ENCODE measurements at regions not wholly inside any gene's neighbourhood (a gene's known extent, or its start where the extent isn't known, plus 50 kb on each side); places are given as distances from the start of the nearest gene placed in this dataset.

- TF ChIP-seq FOXP2 (optimal IDR thresholded peaks at IDR 0.05; ENCODE audit: borderline replicate concordance, extremely low read depth, extremely low read length, insufficient read depth) (no peak), TAF1 (IDR thresholded peaks at IDR 0.05; ENCODE audit: borderline replicate concordance, insufficient read depth, low read length) (no peak), POLR2AphosphoS5 (IDR thresholded peaks at IDR 0.05; ENCODE audit: low read depth, low read length) (no peak), SIN3A (IDR thresholded peaks at IDR 0.05; ENCODE audit: borderline replicate concordance, insufficient read depth, low read length) (no peak)
- TF ChIP-seq, protein P1, sequence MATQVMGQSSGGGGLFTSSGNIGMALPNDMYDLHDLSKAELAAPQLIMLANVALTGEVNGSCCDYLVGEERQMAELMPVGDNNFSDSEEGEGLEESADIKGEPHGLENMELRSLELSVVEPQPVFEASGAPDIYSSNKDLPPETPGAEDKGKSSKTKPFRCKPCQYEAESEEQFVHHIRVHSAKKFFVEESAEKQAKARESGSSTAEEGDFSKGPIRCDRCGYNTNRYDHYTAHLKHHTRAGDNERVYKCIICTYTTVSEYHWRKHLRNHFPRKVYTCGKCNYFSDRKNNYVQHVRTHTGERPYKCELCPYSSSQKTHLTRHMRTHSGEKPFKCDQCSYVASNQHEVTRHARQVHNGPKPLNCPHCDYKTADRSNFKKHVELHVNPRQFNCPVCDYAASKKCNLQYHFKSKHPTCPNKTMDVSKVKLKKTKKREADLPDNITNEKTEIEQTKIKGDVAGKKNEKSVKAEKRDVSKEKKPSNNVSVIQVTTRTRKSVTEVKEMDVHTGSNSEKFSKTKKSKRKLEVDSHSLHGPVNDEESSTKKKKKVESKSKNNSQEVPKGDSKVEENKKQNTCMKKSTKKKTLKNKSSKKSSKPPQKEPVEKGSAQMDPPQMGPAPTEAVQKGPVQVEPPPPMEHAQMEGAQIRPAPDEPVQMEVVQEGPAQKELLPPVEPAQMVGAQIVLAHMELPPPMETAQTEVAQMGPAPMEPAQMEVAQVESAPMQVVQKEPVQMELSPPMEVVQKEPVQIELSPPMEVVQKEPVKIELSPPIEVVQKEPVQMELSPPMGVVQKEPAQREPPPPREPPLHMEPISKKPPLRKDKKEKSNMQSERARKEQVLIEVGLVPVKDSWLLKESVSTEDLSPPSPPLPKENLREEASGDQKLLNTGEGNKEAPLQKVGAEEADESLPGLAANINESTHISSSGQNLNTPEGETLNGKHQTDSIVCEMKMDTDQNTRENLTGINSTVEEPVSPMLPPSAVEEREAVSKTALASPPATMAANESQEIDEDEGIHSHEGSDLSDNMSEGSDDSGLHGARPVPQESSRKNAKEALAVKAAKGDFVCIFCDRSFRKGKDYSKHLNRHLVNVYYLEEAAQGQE (IDR thresholded peaks at IDR 0.05; ENCODE audit: insufficient read depth in 1 of 2, low read depth in 2 of 2, low read length in 2 of 2), result no peak
Measured at GRCh38 chr2:7986431-7986830, 695.4 kb upstream of the ID2 start.

DNA sequence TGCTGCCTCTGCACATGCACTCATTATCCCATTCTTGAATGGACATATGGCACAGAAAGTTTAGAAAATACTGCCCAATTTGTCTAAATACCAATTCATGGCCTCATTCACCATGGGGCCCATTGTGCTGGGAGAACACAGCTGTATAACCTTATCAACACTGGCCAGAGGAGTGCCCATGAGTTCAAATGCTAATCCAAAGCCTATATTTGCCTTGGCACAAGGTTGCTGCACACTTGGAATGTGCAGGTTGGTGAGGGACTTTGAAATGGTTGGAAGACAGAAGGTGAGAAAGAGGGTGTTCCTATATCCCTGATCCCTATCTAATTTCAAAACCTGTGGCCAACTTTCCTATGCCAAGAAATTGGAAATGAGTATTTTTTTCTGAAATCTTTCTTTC lies 693.9 kb upstream of the ID2 start:
- no peak for TF ChIP-seq FOXP2 (optimal IDR thresholded peaks at IDR 0.05; ENCODE audit: borderline replicate concordance, extremely low read depth, extremely low read length, insufficient read depth)
- no peak for TF ChIP-seq SIN3A (IDR thresholded peaks at IDR 0.05; ENCODE audit: borderline replicate concordance, insufficient read depth, low read length)
- no peak for TF ChIP-seq POLR2AphosphoS5 (IDR thresholded peaks at IDR 0.05; ENCODE audit: low read depth, low read length)
- TF ChIP-seq, protein P1 (IDR thresholded peaks at IDR 0.05; ENCODE audit: insufficient read depth in 1 of 2, low read depth in 2 of 2, low read length in 2 of 2), result no peak
- TF ChIP-seq TAF1 (IDR thresholded peaks at IDR 0.05; ENCODE audit: borderline replicate concordance, insufficient read depth, low read length), result no peak

- TF ChIP-seq TAF1 (IDR thresholded peaks at IDR 0.05; ENCODE audit: borderline replicate concordance, insufficient read depth, low read length), result no peak
- TF ChIP-seq SIN3A (IDR thresholded peaks at IDR 0.05; ENCODE audit: borderline replicate concordance, insufficient read depth, low read length), result no peak
- no peak for TF ChIP-seq POLR2AphosphoS5 (IDR thresholded peaks at IDR 0.05; ENCODE audit: low read depth, low read length)
- TF ChIP-seq FOXP2 (optimal IDR thresholded peaks at IDR 0.05; ENCODE audit: borderline replicate concordance, extremely low read depth, extremely low read length, insufficient read depth), result no peak
Measured at GRCh38 chr2:7988440-7988839, 693.4 kb upstream of the ID2 start.

DNA sequence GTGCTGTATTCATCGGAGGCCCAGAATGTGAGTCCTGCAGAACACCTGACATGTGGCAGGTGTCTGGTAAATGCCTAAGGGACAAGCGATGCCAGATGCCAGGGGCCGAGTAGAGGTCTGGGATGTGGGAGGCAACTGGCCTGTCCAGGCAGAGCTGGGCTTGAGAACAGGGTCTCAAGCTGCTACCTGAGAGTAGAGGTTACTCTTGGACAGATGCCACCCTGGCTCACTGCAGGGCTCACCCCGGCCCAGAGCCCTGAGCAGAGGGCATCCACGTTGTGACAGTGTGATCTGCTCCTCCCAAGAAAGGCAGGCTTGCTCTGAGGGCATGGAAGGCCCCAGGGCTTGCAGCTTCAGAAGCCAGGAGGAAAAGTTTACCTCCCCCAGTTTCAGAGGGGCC lies 692.0 kb upstream of the ID2 start:
- TF ChIP-seq FOXP2 (optimal IDR thresholded peaks at IDR 0.05; ENCODE audit: borderline replicate concordance, extremely low read depth, extremely low read length, insufficient read depth) (no peak), TAF1 (IDR thresholded peaks at IDR 0.05; ENCODE audit: borderline replicate concordance, insufficient read depth, low read length) (no peak), POLR2AphosphoS5 (IDR thresholded peaks at IDR 0.05; ENCODE audit: low read depth, low read length) (no peak)

- TF ChIP-seq TAF1 (IDR thresholded peaks at IDR 0.05; ENCODE audit: borderline replicate concordance, insufficient read depth, low read length) (no peak), FOXP2 (optimal IDR thresholded peaks at IDR 0.05; ENCODE audit: borderline replicate concordance, extremely low read depth, extremely low read length, insufficient read depth) (no peak), POLR2AphosphoS5 (IDR thresholded peaks at IDR 0.05; ENCODE audit: low read depth, low read length) (no peak), SIN3A (IDR thresholded peaks at IDR 0.05; ENCODE audit: borderline replicate concordance, insufficient read depth, low read length) (no peak)
- TF ChIP-seq, protein P1 (IDR thresholded peaks at IDR 0.05; ENCODE audit: insufficient read depth in 1 of 2, low read depth in 2 of 2, low read length in 2 of 2), result no peak
Measured at GRCh38 chr2:7992612-7993602, 688.9 kb upstream of the ID2 start.
